Kasumi-1 (cell line): ENCODE measurements at regions not wholly inside any gene's neighbourhood (a gene's known extent, or its start where the extent isn't known, plus 50 kb on each side); places are given as distances from the start of the nearest gene placed in this dataset.
"Not testable (repeated sequence)": the region's sequence is repeated elsewhere in the genome, so short reads cannot be mapped to it uniquely, and the experiment has no call there.

Experiments
- DNase-seq, 2 experiments: peaks; one replicate each; lab custom pipeline; 2025; lab: John Stamatoyannopoulos, UW

DNA sequence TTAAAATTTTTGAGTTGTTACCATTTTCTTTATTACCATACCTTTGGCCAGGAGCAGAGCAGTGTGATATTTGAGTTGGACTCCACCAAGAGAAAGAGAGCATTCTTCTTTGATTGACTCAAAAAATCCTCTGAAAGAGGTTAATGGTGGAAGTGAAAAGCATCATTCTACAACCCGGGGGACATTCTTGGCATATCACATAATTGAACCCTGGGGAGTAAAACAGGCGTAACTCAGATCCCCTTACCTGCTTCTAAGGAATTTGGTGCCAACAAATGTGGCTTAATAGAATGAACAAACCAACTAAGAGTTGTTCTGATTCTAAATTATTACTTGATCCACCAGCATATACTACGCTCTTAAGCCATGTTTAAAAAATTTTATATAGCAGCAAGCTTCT lies 351.1 kb upstream of the DEPDC1 start:
- DNase-seq, result no peak

DNA sequence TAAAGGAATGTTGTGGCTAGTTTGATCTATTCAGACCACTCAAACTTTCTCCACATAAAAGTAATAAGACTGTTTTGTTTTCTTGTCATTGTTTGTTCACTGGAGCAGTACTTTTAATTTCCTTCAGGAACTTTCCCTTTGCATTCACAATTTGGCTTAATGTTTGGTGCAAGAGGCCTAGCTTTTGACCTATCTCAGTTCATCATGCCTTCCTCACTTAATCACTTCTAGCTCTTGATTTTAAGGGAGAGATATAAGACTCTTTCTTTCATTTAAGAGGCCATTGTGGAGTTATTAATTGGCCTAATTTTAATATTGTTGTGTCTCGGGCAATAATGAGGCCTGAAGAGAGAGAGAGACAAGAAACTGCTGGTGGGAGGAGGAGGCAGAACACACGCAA lies 371.7 kb upstream of the DEPDC1 start:
- DNase-seq, result no peak

DNA sequence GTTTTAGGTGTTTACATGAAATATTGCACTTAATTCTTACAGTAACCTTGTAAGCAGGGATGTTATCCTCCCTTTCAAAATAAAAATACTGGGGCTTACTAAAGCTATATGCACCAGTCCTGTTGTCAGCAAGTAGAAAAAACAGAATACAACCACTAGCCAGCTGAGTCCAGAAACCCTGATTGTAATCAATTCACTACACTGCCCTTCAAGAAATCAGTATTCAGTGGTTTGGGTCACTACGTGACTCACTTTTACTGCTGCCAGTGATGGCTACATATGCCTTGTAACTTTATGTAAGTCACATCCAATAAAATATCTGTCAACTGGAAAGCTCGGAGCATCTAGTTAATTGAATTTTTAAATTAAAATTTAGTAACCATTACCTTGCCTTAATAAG lies 376.3 kb upstream of the DEPDC1 start:
- no peak for DNase-seq

DNA sequence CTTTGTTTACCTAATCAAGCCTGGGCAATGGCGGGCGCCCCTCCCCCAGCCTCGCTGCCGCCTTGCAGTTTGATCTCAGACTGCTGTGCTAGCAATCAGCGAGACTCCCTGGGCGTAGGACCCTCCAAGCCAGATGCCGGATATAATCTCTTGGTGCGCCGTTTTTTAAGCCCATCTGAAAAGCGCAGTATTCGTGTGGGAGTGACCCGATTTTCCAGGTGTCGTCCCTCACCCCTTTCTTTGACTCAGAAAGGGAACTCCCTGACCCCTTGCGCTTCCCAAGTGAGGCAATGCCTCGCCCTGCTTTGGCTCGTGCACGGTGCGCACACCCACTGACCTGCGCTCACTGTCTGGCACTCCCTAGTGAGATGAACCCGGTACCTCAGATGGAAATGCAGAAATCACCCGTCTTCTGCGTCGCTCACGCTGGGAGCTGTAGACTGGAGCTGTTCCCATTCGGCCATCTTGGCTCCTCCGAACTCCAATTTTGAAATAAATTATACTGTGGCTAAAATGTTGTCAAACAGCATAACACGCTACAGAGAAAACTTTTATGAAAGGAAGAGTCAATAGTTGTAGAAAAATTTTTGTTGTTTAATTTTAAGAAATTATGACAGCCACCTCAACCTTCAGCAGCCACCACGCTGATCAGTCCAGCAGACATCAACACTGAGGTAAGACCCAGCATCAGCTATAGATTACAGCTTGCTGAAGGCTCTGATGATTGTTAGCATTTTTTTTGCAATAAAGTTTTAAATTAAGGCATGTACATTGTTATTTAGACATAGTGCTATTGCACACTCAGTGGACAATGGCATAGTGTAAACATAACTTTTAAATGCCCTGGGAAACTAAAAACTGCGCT lies 384.7 kb upstream of the DEPDC1 start:
- DNase-seq, result not testable (repeated sequence)

DNA sequence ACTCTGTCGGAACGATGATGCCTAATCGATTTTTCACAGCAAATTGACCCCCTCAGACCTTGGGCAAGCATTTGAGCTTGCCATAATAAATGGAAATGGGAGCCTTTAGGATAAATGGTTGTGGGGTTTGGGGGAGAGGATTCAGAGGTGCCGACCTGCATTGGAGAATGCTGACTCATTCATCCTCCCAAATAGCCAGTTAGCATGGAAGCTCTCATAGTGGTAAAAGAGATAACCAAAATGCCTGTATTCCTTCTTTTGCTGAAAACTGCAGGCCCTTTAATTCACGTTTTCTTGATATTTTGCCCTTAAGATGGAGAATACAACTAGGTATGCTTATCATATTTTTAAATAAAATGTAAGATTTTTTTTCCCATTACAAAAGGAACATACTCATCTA lies 392.6 kb upstream of the DEPDC1 start:
- no peak for DNase-seq

DNA sequence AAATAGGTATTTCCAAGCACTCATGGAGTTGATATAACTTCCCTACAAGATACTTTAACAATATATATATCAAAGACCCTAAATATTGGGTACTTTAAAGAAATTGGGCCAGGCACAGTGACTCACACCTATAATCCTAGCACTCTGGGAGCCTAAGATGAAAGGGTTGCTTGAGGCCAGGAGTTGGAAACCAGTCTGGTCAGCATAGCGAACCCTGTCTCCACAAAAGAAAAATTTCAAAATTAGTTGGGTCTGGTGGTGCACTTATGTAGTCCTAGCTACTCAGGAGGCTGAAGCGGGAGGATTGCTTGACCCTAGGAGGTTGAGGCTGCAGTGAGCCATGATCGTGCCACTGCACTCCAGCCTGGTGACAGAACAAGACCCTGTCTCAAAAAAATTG lies 393.9 kb upstream of the DEPDC1 start:
- DNase-seq, result no peak

DNA sequence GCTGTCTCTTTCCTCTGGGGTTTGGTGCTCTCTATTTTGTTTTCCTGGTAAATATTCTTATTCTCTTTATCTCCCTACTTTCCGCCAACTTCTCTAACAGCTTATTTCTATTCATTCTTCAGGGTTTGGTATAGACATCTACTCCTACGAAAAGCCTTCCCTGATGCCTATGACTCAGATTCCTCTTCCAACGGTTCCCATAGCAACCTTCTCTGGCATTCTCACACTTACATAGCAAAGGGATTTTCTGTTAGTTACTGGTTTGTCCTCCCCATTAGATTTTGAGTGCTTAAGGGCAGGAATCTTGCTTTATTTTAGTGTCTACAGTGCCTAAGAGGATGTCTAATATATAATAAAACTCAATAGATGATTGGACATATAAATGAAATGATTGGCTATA lies 407.6 kb upstream of the DEPDC1 start:
- no peak for DNase-seq

DNA sequence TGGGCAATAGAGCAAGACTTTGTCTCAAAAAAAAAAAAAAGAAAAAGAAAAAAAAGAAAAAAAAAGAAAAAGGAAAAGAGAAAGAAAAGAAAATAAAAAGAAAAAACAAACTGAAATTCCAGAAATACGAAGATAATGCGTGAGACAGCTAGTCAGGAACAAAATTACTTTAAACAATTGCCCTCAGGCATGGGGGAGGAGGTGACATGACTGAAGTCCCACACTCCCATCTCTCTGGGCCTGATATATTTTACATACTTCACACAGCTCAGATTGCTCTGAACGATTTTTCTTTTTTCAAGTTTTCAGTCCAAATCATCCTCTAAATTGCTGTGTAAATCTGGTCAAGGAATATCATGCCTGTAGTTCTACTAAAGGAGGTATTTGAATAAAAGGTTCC lies 409.5 kb upstream of the DEPDC1 start:
- no peak for DNase-seq

DNA sequence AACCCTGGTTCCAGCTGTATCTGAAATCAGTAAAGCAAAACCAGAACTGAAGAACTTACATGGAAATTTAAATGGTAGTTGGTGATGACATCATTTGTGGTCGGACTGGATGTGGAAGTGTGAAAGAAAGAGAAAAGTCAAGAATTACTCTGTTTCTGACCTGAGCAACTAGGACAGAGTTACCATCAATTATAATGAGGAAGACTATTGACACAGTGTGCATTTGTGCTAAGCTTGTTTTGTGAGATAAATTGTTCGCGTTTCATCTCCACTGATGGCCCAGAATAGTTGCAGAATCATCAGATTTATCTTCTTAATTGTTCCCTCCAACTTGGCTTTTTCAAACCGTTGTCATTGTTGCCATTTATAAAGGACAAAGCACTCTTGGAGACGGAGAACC lies 410.6 kb upstream of the DEPDC1 start:
- no peak for DNase-seq

DNA sequence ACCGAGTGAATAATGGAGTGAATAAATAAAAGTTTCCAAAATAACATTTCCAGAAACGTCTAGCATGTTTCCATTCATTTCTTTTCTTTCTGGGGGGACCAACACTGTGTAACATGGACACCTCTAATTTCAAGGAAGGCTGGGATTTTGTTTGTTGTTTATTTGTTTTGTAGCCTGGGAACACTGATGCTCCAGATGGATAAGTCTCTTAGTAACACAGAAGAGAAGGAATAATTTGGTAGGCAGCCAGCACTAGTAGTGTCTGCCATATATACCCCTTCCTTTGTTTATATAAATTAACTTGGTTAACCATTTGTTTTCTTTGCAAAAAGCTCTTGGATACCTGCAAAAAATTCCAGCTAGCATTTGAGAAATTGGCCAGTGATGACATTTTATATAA lies 411.4 kb upstream of the DEPDC1 start:
- no peak for DNase-seq

DNA sequence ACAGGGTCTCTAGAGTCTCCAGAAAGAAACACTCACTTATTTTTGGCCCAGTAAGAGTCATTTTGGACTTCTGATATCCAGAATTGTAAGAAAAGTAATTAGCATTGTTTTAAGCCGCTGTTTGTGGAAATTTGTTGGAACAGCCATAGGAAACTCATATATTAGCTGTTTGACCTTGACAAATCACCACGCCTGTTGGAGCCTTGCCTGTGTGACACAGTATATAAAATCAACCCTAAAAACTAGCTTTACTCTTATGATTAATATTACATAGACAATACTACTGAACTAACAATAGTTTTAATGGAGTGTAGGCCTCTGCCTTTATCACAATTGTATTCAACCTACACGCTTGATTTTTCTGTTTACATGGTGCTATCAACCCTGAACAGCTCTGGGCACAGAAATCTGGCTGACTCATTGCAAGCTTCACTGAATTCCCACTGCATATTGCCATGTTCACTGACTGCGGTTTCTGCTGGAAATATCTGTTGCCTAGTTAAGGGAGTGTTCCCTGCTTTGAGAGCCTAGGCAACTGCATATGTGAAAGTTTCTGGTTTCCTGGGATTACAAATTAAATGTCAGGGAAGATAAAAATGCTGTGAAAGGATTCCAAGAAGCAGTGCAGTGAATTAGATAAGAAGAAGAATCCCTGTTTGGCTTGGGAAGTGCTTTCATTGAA lies 419.5 kb upstream of the DEPDC1 start:
- no peak for DNase-seq

DNA sequence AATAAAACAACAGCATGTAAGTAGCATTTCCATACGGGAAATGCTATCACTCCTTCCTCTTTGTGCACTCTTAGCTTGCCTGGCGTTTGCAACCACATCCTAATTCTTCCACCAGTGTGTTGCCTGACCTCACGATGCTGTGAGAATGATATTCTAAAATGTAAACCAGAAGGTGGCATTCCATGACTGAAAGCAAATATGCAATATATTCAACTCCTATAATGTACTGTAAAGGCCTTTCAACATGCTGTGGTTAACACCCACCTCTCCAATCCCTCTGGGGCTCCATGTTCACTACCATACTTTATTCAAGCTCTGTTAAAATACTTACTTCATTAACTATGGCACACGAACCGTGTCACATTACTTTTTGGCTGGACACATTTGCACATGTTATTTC lies 420.6 kb upstream of the DEPDC1 start:
- DNase-seq, result peak in 1 of 2 experiments; percentile 12

DNA sequence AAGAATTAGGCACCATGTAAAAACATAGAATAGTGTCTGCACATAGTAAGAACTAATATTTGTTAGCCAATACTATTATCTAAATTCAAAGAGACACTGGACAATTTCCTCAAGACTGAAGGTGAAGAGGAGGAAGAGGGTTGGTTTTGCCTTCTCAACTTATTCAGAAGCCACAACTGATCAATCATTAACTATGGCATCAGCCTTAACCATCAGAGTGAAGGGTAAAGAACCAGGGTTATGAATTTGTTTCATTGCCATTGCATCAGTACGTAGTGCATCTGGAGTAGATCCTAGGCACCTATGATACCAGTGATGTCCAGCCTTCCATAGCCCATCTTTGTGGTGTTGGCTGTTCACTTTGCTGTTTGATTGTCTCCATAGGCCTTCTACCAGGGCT lies 421.7 kb upstream of the DEPDC1 start:
- DNase-seq, result no peak

DNA sequence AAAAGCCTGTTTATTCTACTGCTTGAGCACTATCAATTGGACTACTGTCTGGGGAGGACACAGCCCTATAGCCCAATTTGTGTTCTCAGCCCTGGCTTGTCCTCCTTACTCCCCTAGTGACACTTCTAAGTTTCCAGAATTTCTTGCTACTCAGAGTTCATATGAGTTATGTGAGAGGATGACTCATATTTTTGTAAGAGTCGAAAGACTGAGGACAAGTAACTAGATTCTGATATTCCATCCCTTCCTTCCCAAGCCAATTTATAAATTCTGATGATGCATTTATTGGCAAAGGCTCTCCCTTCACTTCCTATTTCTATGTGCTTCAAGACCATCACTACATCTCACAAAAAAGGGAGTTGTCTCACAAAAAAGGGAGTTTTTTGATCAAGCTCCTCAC lies 422.2 kb upstream of the DEPDC1 start:
- DNase-seq, result no peak

DNA sequence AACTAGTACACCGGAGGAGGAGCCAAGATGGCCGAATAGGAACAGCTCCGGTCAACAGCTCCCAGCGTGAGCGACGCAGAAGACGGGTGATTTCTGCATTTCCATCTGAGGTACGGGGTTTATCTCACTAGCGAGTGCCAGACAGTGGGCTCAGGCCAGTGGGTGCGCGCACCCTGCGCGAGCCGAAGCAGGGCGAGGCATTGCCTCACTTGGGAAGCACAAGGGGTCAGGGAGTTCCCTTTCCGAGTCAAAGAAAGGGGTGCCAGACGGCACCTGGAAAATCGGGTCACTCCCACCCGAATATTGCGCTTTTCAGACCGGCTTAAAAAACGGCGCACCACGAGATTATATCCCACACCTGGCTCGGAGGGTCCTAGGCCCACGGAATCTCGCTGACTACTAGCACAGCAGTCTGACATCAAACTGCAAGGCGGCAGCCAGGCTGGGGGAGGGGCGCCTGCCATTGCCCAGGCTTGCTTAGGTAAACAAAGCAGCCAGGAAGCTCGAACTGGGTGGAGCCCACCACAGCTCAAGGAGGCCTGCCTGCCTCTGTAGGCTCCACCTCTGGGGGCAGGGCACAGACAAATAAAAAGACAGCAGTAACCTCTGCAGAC lies 426.7 kb upstream of the DEPDC1 start:
- not testable (repeated sequence) for DNase-seq

DNA sequence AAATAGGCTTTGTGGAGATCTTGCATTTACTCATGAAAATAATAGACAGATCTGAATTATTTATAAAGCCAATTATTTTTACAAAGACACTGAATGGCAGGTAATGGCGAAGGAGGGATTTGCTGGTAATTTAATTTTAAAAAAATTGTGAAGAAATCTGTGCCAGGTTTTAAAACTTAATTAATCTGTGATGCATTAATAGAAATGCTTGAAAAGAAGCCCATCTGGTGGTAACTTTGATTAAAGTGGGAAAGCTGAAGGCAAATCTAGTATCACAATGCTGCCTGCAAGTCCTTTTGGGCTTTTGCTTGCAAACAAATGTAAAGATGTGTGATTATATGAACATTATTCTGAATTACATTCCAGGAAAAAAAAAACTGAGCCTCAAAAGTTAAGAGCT lies 433.2 kb upstream of the DEPDC1 start:
- DNase-seq, result no peak

DNA sequence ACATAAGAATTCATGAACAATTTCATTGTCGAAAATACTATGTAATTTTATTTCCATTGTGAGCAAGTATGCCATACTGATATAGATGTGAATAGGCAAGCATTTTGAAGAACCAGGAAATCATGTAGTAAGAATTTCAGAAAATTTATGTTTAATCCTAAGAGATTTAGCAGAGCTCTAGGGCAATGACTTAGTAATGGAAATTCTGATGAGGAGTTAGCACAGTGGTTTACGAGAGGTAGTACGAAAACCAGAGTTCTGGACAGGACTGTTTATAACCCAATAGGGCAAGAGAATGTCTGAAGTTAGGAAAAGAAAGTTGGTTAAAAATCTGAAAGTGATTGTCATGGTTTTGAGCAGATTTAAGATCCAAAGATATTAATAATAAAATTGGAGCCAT lies 439.6 kb upstream of the DEPDC1 start:
- DNase-seq, result no peak

DNA sequence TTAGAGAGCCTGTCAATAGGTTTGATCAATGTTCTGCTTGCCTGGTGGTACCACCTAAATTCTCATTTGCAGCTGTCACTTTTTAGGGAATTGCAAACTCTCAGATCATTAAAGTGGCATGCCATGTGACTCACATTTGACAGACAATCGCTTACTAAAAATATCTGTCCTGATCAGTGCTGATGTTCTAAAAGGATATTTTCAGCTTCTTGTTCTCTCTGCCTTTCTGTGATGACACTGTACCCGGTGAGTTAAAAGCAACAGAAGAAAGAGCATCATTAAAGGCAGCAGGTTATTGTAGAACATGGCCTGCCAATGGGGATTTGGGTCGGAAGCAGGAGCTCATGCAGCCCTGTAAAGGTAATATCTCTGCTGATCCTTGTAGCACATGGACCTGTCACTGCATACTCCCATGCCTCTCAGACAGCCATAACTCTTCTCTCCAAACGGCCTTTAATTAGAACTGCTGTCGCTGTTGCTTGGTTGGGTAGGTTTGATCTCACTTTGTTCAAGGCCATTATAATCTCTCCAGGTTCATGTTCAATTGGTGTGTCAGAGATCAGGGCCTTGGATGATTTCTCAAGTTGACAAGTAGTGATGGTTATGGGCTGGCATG lies 441.3 kb upstream of the DEPDC1 start:
- DNase-seq, result no peak

DNA sequence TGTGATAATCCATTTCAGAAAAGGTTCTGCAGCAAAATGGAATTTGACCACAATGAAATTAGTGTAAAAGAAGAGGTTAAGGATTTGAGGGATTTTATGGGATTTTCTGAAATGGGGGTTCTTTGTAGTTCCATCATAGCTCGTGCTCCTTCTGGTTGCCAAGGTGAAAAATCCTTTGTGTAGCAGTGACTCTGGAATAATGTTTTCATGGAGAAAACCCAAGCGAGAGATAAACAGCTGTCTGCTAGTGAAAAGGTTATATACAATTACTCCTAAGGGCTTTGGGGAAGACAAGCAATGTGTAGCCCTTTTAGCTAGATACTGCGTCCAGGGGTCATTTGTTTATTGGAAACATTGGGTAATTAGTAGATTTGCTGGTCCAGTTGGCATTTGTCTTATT lies 453.2 kb upstream of the DEPDC1 start:
- DNase-seq, result no peak

DNA sequence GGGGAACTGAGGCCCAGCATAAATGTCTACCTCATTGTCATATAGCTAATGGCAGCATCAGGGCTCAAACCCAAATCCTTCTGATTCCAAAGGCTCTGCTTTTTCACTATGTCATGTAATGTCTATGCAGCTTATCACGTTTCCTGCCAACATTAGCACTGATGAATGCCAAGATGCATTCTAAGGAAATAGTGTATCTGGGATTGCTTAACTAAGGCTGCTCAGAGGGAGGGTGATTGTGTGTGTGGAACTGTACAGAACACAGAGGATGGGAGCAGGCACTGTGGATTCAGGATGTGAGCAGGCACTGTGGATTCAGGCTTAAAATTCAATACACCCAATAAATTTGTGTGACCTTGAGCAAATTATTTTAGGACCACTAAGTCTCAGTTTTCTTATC lies 456.4 kb upstream of the DEPDC1 start:
- no peak for DNase-seq

DNA sequence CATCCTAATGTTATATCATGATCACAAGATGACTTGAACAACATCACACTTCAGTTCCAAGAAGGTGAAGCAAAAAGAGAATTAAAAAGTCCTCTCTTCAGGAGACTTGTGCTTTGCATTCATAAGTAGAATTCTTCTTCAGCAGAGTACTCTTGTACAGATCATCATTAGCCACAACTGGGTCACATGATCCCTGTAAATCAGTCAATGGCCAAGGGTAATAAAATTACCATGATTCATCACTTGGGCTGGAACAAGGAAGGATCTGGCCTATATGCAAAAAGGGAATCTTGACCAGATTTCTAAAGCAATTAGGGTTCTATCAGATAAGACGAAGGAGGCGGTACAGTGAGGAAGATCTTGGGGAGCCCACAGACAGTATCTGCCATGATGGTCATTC lies 458.0 kb upstream of the DEPDC1 start:
- DNase-seq, result no peak

DNA sequence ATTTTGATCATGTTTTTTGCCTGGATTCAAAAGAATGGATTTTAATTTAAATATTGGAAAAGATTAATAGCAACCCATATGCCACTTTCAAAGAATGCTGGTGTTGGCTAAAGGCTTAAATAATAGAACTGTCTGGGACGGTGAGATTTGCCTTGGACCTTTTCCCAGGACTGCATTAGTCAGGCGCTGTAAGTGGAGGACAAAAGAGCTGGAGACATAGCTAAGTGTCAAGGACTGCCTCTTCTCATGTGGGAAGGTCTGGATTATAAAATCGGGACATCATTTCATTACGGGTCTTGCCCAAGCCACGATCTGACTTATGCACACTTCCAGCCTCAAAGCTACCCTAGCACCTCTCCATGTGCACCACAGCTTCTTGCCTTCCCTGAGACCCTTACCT lies 458.5 kb upstream of the DEPDC1 start:
- DNase-seq, result no peak

DNA sequence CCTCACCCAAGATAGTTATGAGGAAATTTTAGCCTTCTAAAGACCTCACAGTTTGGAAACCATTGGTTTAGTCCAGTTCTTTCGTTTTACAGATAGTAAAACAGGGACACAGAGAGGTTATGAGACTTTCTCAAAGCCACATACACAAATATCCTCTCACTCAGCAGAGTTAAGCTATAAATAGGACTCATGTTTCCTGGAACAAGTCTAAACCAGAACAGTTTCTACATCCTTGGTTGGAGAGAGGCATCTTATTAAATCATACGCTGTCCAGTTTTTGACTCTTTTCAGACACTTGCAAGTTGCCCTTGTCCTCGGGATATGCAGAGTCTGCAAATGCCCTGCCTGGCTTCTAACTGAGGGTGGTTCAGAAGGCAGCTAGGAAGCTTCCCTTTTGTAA lies 462.1 kb upstream of the DEPDC1 start:
- DNase-seq, result peak; percentile 5 to 21
